LNCaP clone FGC (cell line): ENCODE measurements at regions not wholly inside any gene's neighbourhood (a gene's known extent, or its start where the extent isn't known, plus 50 kb on each side); places are given as distances from the start of the nearest gene placed in this dataset.

Experiments
- DNase-seq: peaks from one replicate; pipeline ENCODE4 v3.0.0-alpha.2; 2011; ENCODE audit warnings: low read depth
- H3K4me3 ChIP-seq: 2 replicates; pipeline ENCODE4 v1.5.1; 2011; ENCODE audit warnings: mild to moderate bottlenecking, low read depth, low read length, control low read depth
- TF ChIP-seq, protein P1 (sequence below): IDR thresholded peaks from 2 replicates; pipeline ENCODE4 v1.5.1; 2012; ENCODE audit warnings: mild to moderate bottlenecking; ENCODE audit not compliant: control insufficient read depth, insufficient read depth; ENCODE audit errors: extremely low read depth

DNA sequence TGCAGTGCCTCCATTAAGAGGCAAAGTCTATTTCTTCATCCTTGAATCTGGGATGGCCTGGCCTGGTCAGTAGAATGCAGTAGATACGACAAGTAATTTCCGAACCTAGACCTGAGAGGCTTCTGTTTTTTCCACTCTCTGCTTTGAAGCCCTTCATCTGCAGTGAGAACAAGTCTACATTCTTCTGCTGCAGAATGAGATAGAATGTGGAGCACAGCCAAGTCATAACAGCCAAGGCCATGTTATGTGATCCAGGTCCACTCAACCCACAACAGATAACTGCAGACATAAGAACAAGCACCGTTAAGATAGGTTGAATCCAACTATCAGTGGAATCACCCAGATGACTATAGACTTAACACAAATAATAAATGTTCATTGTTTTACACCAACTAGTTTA is 1297.7 kb downstream of the C4orf33 start:
- H3K4me3 ChIP-seq, result no peak overlapping the region
- TF ChIP-seq, protein P1, sequence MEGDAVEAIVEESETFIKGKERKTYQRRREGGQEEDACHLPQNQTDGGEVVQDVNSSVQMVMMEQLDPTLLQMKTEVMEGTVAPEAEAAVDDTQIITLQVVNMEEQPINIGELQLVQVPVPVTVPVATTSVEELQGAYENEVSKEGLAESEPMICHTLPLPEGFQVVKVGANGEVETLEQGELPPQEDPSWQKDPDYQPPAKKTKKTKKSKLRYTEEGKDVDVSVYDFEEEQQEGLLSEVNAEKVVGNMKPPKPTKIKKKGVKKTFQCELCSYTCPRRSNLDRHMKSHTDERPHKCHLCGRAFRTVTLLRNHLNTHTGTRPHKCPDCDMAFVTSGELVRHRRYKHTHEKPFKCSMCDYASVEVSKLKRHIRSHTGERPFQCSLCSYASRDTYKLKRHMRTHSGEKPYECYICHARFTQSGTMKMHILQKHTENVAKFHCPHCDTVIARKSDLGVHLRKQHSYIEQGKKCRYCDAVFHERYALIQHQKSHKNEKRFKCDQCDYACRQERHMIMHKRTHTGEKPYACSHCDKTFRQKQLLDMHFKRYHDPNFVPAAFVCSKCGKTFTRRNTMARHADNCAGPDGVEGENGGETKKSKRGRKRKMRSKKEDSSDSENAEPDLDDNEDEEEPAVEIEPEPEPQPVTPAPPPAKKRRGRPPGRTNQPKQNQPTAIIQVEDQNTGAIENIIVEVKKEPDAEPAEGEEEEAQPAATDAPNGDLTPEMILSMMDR, result no peak
- no peak for DNase-seq

DNA sequence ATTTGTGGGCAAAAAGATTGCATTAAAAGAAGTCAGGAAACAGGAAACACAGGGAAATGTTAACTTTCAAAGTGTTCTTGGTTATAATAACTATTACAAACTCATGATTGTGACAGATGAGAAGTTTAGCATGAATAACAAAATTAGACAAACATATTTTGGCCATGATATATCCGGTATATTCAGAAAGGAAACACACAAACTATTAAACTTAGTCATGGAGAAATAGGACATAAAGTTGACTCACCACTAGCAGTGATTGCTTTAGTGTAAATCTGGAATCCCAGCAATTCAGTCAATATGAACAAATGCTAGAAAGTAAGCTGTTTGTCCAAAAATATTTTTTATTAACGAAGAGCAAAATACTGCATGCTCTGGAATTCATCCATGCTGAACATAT is 1299.9 kb downstream of the C4orf33 start:
- no peak overlapping the region for H3K4me3 ChIP-seq
- TF ChIP-seq, protein P1, result no peak
- no peak for DNase-seq

DNA sequence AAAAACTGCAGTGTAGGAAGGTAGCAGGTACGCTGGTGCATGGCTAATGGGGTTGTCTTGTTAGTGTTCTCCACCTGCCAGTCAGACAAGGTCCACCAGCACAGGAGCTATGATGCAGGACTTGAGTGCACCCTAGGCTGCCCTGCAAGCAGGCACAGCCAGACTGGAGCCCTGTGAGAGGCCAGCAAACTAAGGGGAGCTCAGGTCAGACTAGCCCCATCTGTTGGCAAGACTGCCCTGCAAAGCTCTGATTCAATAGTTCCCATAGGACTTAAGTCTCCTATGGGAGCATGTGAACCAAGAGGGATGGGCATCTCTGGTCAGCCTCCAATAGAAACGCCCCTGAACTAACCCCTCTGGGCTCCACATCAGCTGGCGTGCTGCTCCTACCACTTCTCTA is 1307.3 kb downstream of the C4orf33 start:
- no peak for DNase-seq
- TF ChIP-seq, protein P1, result no peak
- no peak overlapping the region for H3K4me3 ChIP-seq

DNA sequence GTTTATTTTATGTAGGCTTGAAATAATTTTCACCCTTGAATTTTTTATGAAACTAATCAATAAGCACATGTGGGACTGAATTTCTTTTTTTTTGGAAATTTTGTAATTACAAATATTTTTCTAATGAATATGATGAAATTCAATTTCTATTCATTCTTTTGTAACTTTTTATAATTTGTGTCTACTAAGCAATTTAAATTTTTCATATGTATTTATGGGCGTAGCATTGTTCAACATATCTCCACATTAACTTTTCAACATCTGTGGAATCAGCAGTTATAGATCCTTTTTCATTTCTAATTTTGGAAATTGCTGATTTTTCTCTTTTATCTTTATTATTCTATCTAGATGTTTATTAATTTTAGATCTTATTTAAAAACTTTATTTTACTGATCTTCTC is 1320.3 kb downstream of the C4orf33 start:
- DNase-seq, result no peak
- no peak overlapping the region for H3K4me3 ChIP-seq
- TF ChIP-seq, protein P1, result no peak

DNA sequence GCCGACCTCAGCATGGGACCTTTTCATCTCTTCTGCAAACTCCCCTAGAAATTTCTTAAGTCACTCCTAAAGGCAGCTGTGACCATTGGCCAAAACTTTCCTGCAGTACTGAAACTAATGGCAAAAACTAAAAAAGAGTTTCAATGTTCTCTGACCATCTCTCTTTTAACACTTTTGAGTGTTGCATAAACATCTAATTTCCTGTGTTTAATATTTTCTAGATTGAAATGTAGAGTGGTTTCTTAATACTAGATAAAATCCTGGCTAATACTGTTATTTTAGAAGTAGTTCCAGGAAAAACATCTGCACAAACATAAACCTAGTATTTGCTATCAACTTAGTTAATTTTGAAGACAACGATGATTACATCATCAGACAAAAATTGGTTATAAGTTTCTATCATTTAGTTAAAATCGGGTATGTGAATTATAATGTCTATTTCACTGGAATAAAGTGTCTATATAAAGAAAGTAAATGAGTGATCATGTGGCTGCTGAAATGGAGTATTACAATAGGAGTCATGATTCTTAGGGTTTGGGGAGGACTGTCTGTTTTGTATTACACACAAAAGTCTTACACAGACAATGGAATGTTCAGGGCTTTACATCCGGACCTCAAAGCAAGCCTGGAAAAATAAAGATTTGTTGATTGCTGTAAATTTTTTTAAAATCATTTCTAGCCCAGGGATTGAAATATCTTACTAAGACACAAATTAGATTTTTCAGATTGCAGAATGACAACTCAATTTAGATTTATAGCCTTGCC is 1323.4 kb downstream of the C4orf33 start:
- TF ChIP-seq, protein P1, result no peak
- DNase-seq, result no peak
- H3K4me3 ChIP-seq, result no peak overlapping the region

DNA sequence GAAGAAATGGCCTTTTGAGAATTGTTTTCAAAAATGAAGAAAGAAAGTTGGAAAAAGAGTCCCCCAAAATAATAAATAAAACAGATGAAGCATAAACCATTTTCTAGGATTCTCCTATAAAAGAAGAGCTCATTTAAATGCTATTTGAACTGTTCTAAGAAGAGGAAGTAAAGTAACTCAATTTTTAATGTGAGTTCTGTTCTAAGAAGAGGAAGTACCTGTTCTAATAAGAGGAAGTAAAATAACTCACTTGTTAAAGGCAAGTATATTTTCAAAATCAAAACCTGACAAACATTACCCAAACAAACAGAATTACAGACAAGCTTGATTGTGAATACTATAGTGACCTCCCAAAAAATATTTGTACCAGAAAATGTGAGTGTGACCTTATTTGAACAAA is 1326.3 kb downstream of the C4orf33 start:
- TF ChIP-seq, protein P1, result no peak
- H3K4me3 ChIP-seq, result no peak overlapping the region
- DNase-seq, result no peak

DNA sequence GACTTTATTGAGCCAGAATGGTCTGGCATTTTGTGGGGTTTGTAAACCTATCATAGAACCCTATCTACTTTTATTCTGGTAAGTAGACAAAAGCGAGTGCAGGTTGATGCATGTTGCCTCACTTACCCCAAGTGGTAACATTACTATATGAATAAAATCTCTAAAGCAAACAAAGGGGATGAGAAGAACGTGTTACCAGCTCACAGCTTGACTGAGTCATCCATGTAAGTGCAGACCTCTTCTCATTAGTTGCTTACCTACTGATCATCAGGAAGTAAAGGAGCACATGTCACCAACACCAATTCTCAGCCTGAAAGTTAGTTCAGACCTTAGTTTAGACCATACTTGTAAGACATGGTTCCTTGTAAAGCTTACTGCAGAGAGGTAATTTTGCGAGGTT is 1328.3 kb downstream of the C4orf33 start:
- TF ChIP-seq, protein P1, result no peak
- DNase-seq, result no peak
- no peak overlapping the region for H3K4me3 ChIP-seq
